Large intestine (tissue), 3 donors: ENCODE measurements at regions not wholly inside any gene's neighbourhood (a gene's known extent, or its start where the extent isn't known, plus 50 kb on each side); places are given as distances from the start of the nearest gene placed in this dataset.

Experiments used
- DNase-seq, 2 donors: peaks; one replicate each; pipeline versions ENCODE4 v3.0.0 to v3.0.0-alpha.2; 2013
- H3K27ac ChIP-seq: one replicate; pipeline ENCODE4 v1.5.1; 2013; ENCODE audit warnings: low read length
- H3K27me3 ChIP-seq: 2 replicates; pipeline ENCODE4 v1.6.1; 2013; ENCODE audit warnings: low read length; ENCODE audit not compliant: control insufficient read depth, insufficient read depth
- H3K36me3 ChIP-seq: 2 replicates; pipeline ENCODE4 v1.6.1; 2013; ENCODE audit warnings: low read length; ENCODE audit not compliant: control insufficient read depth, insufficient read depth
- H3K4me1 ChIP-seq: one replicate; pipeline ENCODE4 v1.6.1; 2013; ENCODE audit warnings: low read length; ENCODE audit not compliant: control insufficient read depth, insufficient read depth
- H3K4me3 ChIP-seq: one replicate; pipeline ENCODE4 v1.5.1; 2013; ENCODE audit warnings: low read length
- H3K9me3 ChIP-seq: one replicate; pipeline ENCODE4 v1.6.1; 2013; ENCODE audit warnings: mild to moderate bottlenecking, low read depth, low read length, moderate library complexity; ENCODE audit not compliant: control insufficient read depth
- WGBS: methylation state at CpG from one replicate; pipeline ENCODE4 v1.1.5; 2013; ENCODE audit warnings: low lambda C conversion rate; ENCODE audit not compliant: insufficient coverage; 5-methylcytosine and 5-hydroxymethylcytosine counted together

- Histone ChIP-seq H3K27ac (no peak overlapping the region), H3K4me1 (no peaks in the 10 kb centered on the region), H3K27me3 (no peaks in the 10 kb centered on the region), H3K9me3 (no peaks in the 10 kb centered on the region), H3K36me3 (no peaks in the 10 kb centered on the region), H3K4me3 (no peak overlapping the region)
- WGBS, result no CpG with 5 or more reads among the region's 2 CpGs
- no peak for DNase-seq
Measured at GRCh38 chr16:5463820-5464219, 366.2 kb upstream of the EEF2KMT start.

DNA sequence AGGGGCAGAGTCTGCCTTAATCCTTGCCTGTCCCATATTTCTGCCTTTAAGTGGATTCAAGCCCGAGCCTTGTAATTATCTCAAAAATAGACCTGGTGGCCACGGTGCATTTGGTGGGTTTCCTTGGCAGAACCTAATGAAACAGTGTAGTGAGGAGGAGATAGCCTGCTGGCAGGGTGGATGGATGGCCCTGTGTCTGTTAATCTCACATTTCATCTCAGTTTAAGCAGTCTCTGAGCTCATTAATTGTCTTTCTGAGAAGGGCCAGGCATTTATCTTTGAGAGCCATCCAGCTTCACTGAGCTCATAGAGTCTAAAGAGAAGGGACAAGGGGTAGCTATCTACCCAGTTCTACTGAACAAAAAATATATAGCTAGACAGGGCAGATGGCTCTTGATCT lies 364.0 kb upstream of the EEF2KMT start:
- no peaks in the 10 kb centered on the region for H3K4me1 ChIP-seq
- DNase-seq, result no peak
- H3K9me3 ChIP-seq, result no peaks in the 10 kb centered on the region
- no peak overlapping the region for H3K4me3 ChIP-seq
- no peaks in the 10 kb centered on the region for H3K36me3 ChIP-seq
- H3K27ac ChIP-seq, result no peak overlapping the region
- H3K27me3 ChIP-seq, result no peaks in the 10 kb centered on the region
- WGBS, result no CpG with 5 or more reads among the region's 2 CpGs

- no peak overlapping the region for H3K4me3 ChIP-seq
Measured at GRCh38 chr16:5461141-5461540, 363.5 kb upstream of the EEF2KMT start.

GRCh38 chr16:5460701-5461100 lies 363.1 kb upstream of the EEF2KMT start:
- Histone ChIP-seq H3K9me3 (no peaks in the 10 kb centered on the region), H3K4me1 (no peaks in the 10 kb centered on the region), H3K27me3 (no peaks in the 10 kb centered on the region), H3K27ac (no peak overlapping the region), H3K4me3 (no peak overlapping the region), H3K36me3 (no peaks in the 10 kb centered on the region)
- DNase-seq, result no peak
- WGBS, result no CpG with 5 or more reads among the region's 8 CpGs

More at GRCh38 chr16:5461141-5461540, 363.5 kb upstream of the EEF2KMT start:
- Histone ChIP-seq H3K9me3 (no peaks in the 10 kb centered on the region), H3K27ac (no peak overlapping the region), H3K36me3 (no peaks in the 10 kb centered on the region), H3K27me3 (no peaks in the 10 kb centered on the region), H3K4me1 (no peaks in the 10 kb centered on the region)
- WGBS, result no CpG with 5 or more reads among the region's 8 CpGs
- no peak for DNase-seq

- DNase-seq, result no peak
- Histone ChIP-seq H3K27me3 (no peaks in the 10 kb centered on the region), H3K4me1 (no peaks in the 10 kb centered on the region), H3K4me3 (no peak overlapping the region), H3K36me3 (no peaks in the 10 kb centered on the region), H3K27ac (no peak overlapping the region), H3K9me3 (no peaks in the 10 kb centered on the region)
- WGBS, result 73% methylated on average over 4 of the region's 6 CpGs
Measured at GRCh38 chr16:5459863-5460262, 362.3 kb upstream of the EEF2KMT start.

DNA sequence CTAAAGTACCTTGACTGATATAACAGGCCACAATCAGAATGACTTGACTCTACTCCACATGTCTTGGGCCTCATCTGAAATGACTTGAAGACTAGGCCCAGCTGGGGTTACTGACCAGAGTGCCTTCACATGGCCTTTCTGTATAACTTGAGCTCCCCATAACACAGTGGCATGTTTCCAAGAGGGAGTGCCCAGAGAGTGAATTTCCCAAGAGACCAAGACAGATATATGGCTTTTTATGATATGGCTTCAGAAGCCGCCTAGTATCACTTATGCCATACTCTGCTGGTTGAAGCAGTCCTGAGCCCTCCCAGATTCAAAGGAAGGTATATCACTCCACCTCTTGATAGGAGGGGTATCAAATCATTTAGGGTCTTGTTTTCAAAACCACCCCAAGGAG lies 357.5 kb upstream of the EEF2KMT start:
- Histone ChIP-seq H3K27me3 (no peaks in the 10 kb centered on the region), H3K9me3 (no peaks in the 10 kb centered on the region), H3K36me3 (no peaks in the 10 kb centered on the region), H3K4me1 (no peaks in the 10 kb centered on the region), H3K27ac (no peak overlapping the region), H3K4me3 (no peak overlapping the region)
- DNase-seq, result no peak
- WGBS, result no CpG with 5 or more reads among the region's 1 CpG

GRCh38 chr16:5454349-5454748 lies 356.8 kb upstream of the EEF2KMT start:
- no peak overlapping the region for H3K4me3 ChIP-seq
- no peaks in the 10 kb centered on the region for H3K27me3 ChIP-seq
- H3K27ac ChIP-seq, result no peak overlapping the region

GRCh38 chr16:5451641-5452040 lies 354.0 kb upstream of the EEF2KMT start:
- Histone ChIP-seq H3K4me3 (no peak overlapping the region), H3K27ac (no peak overlapping the region), H3K9me3 (no peaks in the 10 kb centered on the region), H3K27me3 (no peaks in the 10 kb centered on the region), H3K36me3 (no peaks in the 10 kb centered on the region), H3K4me1 (no peaks in the 10 kb centered on the region)
- DNase-seq, result no peak
- WGBS, result 57% methylated on average over 1 of the region's 7 CpGs

More at GRCh38 chr16:5454349-5454748, 356.8 kb upstream of the EEF2KMT start:
- Histone ChIP-seq H3K4me1 (no peaks in the 10 kb centered on the region), H3K9me3 (no peaks in the 10 kb centered on the region), H3K36me3 (no peaks in the 10 kb centered on the region)
- no peak for DNase-seq

DNA sequence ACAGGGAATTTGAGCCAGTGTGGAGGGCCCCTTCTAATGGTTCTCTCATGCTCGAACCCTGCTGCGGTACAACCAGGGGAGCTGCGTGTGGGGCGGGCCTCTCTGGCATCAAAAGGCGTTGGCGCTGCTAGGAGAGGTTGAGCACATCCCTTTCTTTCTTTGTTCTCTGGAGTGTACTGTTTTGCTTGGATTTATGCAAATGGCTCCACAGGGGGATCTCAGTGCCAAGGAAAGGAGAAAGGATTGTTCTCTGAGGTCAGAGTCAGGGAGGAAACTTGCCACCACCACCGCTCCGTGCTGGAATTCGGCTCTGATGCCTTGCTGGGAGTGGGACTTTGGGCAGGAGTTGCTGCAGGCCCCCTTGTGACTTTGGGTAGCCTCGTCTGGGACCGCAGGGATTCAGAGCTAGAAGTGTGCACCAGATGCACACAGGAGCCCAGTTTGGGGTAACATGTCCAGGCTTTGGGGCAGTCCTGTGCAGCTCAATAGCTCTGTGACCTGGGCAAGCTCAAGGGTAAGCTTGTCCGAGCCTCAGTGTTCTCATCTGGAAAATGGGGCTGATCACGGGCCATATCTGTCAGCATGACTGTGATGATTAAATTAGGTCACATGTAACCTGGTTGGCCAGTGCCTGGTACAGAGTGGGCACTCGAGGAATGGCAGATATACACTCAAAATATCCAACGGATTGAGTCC lies 353.0 kb upstream of the EEF2KMT start:
- no peaks in the 10 kb centered on the region for H3K9me3 ChIP-seq
- WGBS, result no CpG with 5 or more reads among the region's 15 CpGs
- no peak overlapping the region for H3K27ac ChIP-seq
- H3K27me3 ChIP-seq, result no peaks in the 10 kb centered on the region
- no peak overlapping the region for H3K4me3 ChIP-seq
- DNase-seq, result no peak
- no peaks in the 10 kb centered on the region for H3K4me1 ChIP-seq
- no peaks in the 10 kb centered on the region for H3K36me3 ChIP-seq

GRCh38 chr16:5449901-5450300 lies 352.3 kb upstream of the EEF2KMT start:
- no CpG with 5 or more reads among the region's 1 CpG for WGBS
- H3K9me3 ChIP-seq, result no peaks in the 10 kb centered on the region
- no peaks in the 10 kb centered on the region for H3K4me1 ChIP-seq
- no peaks in the 10 kb centered on the region for H3K27me3 ChIP-seq
- no peaks in the 10 kb centered on the region for H3K36me3 ChIP-seq
- H3K27ac ChIP-seq, result no peak overlapping the region
- H3K4me3 ChIP-seq, result no peak overlapping the region
- DNase-seq, result no peak

DNA sequence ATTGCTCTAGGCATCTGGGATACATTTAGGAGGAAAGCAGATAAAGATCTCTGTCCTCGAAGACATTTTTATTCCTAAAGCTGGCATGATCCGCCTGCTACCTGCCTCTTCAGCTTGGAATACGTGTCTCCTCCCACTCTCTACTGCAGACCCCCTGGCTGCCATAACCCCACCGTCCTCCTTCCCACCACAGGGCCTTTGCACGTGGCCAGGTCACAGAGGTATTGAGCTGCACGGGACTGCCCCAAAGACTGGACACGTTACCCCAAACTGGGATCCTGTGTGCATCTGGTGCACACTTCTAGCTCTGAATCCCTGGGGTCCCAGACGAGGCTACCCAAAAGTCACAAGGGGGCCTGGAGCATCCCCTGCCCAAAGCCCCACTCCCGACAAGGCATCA lies 351.2 kb upstream of the EEF2KMT start:
- no peaks in the 10 kb centered on the region for H3K27me3 ChIP-seq
- no peaks in the 10 kb centered on the region for H3K36me3 ChIP-seq
- H3K4me3 ChIP-seq, result no peak overlapping the region
- no peak for DNase-seq
- H3K9me3 ChIP-seq, result no peaks in the 10 kb centered on the region
- H3K4me1 ChIP-seq, result no peaks in the 10 kb centered on the region
- no peak overlapping the region for H3K27ac ChIP-seq
- no CpG with 5 or more reads among the region's 9 CpGs for WGBS
